ENCODE measurements at regions not wholly inside any gene's neighbourhood (a gene's known extent, or its start where the extent isn't known, plus 50 kb on each side); places are given as distances from the start of the nearest gene placed in this dataset.
"Not testable (repeated sequence)": the region's sequence is repeated elsewhere in the genome, so short reads cannot be mapped to it uniquely, and the experiment has no call there.

GRCh38 chr16:26596033-26596432 lies 470.7 kb upstream of the C16orf82 start:
- H3K9ac ChIP-seq (ENCODE audit: insufficient read depth in 1 of 2, low read depth in 2 of 2, low read length in 2 of 2); H3K9me1 ChIP-seq (ENCODE audit: control insufficient read depth, insufficient read depth, low read length); BruUV-seq (replicated peaks); H3K27ac ChIP-seq (ENCODE audit: extremely low read depth, low read depth, low read length); H2AFZ ChIP-seq (ENCODE audit: low read depth, low read length); FAIRE-seq; POLR2A ChIA-PET; intact Hi-C loops (cut with micrococcal nuclease); H3K4me3 ChIP-seq; H3K9me3 ChIP-seq (replicated peaks; ENCODE audit: control insufficient read depth, insufficient read depth, low read depth, low read length); H3K79me2 ChIP-seq (ENCODE audit: control insufficient read depth, insufficient read depth, low read length); CTCF ChIA-PET (ENCODE audit: low intra/inter-chr PET ratio); ATAC-seq; H3K4me2 ChIP-seq (ENCODE audit: insufficient read depth, low read length); DNase-seq (ENCODE audit: extremely low read depth in 1 of 4, low spot score in 3 of 4); H3K27me3 ChIP-seq (ENCODE audit: control insufficient read depth in 2 of 2, insufficient read depth in 2 of 2, low read length in 2 of 2); H3K36me3 ChIP-seq (ENCODE audit: control insufficient read depth, insufficient read depth, low read length); in situ Hi-C loops (cut with MboI); H3K4me1 ChIP-seq (replicated peaks in 1 of 2; ENCODE audit: control insufficient read depth in 2 of 2, insufficient read depth in 2 of 2, low read length in 2 of 2); H4K20me1 ChIP-seq (replicated peaks; ENCODE audit: control insufficient read depth, insufficient read depth, low read length): not testable (repeated sequence)
- 5% methylated on average over 5 of the region's 5 CpGs for WGBS (ENCODE audit: insufficient coverage, low coverage, missing lambda C conversion rate)
- peak; percentile 59 for TF ChIP-seq EGR1 (conservative IDR thresholded peaks at IDR 0.05)

DNA sequence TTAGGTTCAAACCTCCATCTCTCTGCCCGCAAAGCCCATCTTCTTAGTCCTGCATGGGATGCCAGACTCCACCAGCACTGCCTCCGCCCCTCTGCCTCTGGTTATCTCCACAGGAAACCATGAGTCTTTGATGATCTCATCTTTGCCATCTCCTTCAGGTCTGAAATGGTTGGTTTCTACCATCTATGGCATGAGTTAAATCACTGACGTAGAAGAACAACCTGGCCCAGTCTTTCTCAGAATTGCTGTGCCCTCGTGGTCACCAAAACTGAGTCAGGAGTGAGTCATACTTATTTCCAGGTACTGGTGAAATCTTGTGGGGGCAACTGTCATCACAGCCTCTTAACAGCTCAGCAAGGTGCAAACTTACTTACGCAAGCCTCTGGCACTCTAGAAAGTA lies 468.7 kb upstream of the C16orf82 start:
- POLR2A ChIA-PET: interaction anchor here (1.1 kb wide), 1 partner anchor 12 kb away, joined by 3 read pairs; no protein-coding TSS in a partner anchor
- TF ChIP-seq JUN (IDR thresholded peaks at IDR 0.05; ENCODE audit: borderline replicate concordance, low read depth, low read length) (peak; percentile 79; the same call in 1 of the 2 replicates), JUN (CRISPR knock-in tag; IDR thresholded peaks at IDR 0.05; ENCODE audit: borderline replicate concordance) (no peak), ZNF146 (CRISPR knock-in tag; IDR thresholded peaks at IDR 0.05; ENCODE audit: unreplicated experiment) (no peak), ARID1B (IDR thresholded peaks at IDR 0.05) (peak; percentile 71), ATF7 (IDR thresholded peaks at IDR 0.05) (peak; percentile 17; the same call in 1 of the 2 replicates), EGR1 (conservative IDR thresholded peaks at IDR 0.05) (0 out of 2 replicates have a peak, but pooled peaks have one; percentile 10), CBFA2T3 (IDR thresholded peaks at IDR 0.05) (peak; percentile 40), SRF (CRISPR knock-in tag; IDR thresholded peaks at IDR 0.05) (peak in 1 of 2 experiments; percentile 51; a peak in 1 of 4 replicates), FOS (IDR thresholded peaks at IDR 0.05; ENCODE audit: extremely low read depth, insufficient read length) (peak; percentile 35), NCOA1 (IDR thresholded peaks at IDR 0.05; ENCODE audit: low read depth) (no peak), ZEB2 (IDR thresholded peaks at IDR 0.05) (peak; percentile 31; the same call in 1 of the 2 replicates), ZNF232 (CRISPR knock-in tag; IDR thresholded peaks at IDR 0.05) (no peak), SMARCE1 (IDR thresholded peaks at IDR 0.05) (peak; percentile 49; the same call in 1 of the 2 replicates), MEIS2 (IDR thresholded peaks at IDR 0.05; ENCODE audit: partially characterized antibody) (peak; percentile 48), CEBPG (CRISPR knock-in tag; IDR thresholded peaks at IDR 0.05) (no peak), CEBPG (tag; conservative IDR thresholded peaks at IDR 0.05 in 1 of 2, IDR thresholded peaks at IDR 0.05 in 1 of 2) (peak in 1 of 2 experiments; percentile 57; a peak in 2 of 4 replicates)

More for the DNA sequence above, 468.7 kb upstream of the C16orf82 start:
- in situ Hi-C loops (cut with MboI) (no loop called here), intact Hi-C loops (cut with micrococcal nuclease) (no loop called here)
- no TSS peak for BruUV-seq (replicated peaks)
- Histone ChIP-seq H3K4me3 (no peak overlapping the region), H3K27me3 (ENCODE audit: control insufficient read depth in 2 of 2, insufficient read depth in 2 of 2, low read length in 2 of 2) (no peaks in the 10 kb centered on the region), H3K9ac (ENCODE audit: insufficient read depth in 1 of 2, low read depth in 2 of 2, low read length in 2 of 2) (no peak overlapping the region), H3K9me1 (ENCODE audit: control insufficient read depth, insufficient read depth, low read length) (no peaks in the 10 kb centered on the region), H3K27ac (ENCODE audit: extremely low read depth, low read depth, low read length) (no peak overlapping the region), H2AFZ (ENCODE audit: low read depth, low read length) (no peak overlapping the region), H4K20me1 (replicated peaks; ENCODE audit: control insufficient read depth, insufficient read depth, low read length) (no peaks in the 10 kb centered on the region), H3K79me2 (ENCODE audit: control insufficient read depth, insufficient read depth, low read length) (no peaks in the 10 kb centered on the region), H3K9me3 (replicated peaks; ENCODE audit: control insufficient read depth, insufficient read depth, low read depth, low read length) (no peaks in the 10 kb centered on the region), H3K36me3 (ENCODE audit: control insufficient read depth, insufficient read depth, low read length) (no peaks in the 10 kb centered on the region), H3K4me2 (ENCODE audit: insufficient read depth, low read length) (no peak overlapping the region), H3K4me1 (replicated peaks in 1 of 2; ENCODE audit: control insufficient read depth in 2 of 2, insufficient read depth in 2 of 2, low read length in 2 of 2) (no peaks in the 10 kb centered on the region)
- CTCF ChIA-PET (ENCODE audit: low intra/inter-chr PET ratio): no interaction called here
- FAIRE-seq (no peak), ATAC-seq (no peak), DNase-seq (ENCODE audit: extremely low read depth in 1 of 4, low spot score in 3 of 4) (peak; percentile 12 to 44 (median 16))
- 4% methylated on average over 5 of the region's 5 CpGs for WGBS (ENCODE audit: insufficient coverage, low coverage, missing lambda C conversion rate)
